A673 (cell line): ENCODE measurements at regions not wholly inside any gene's neighbourhood (a gene's known extent, or its start where the extent isn't known, plus 50 kb on each side); places are given as distances from the start of the nearest gene placed in this dataset.

ENCODE experiments used
- EZH2 ChIP-seq: fragments of 200-600 bp; sonication (generic); IDR thresholded peaks from 2 replicates; pipeline ENCODE4 v1.6.1; 2017; ENCODE audit warnings: borderline replicate concordance, low read depth, mild to moderate bottlenecking, mixed read lengths, antibody characterized with exemption, low read length; ENCODE audit not compliant: poor library complexity, severe bottlenecking
- TF ChIP-seq, protein P1 (sequence below): fragments of 300-800, 200-600 bp; sonication (generic); conservative IDR thresholded peaks from 2 replicates; pipeline ENCODE4 v1.5.1; 2017; ENCODE audit warnings: low read depth, mild to moderate bottlenecking, antibody characterized with exemption, low read length, moderate library complexity, mixed read lengths

DNA sequence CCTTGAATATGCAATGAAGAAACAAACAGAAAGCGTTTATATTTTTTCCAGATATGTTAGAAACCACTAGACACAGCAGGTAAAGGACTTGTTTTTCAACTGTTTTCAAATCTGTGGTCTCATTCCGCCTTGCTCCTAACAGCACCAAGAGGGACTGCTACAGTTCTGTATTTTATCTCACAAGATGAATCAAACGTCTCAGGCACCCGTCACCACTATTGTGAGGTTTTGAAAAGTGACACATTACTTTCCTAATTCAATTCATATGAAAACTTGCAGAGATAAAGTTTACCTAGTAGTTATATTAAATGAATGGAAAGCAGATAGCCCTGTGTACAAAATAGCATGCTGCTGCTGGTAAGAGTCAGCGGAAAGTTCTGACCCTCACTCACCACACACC is 386.3 kb downstream of the ETS1 start:
- TF ChIP-seq, protein P1, sequence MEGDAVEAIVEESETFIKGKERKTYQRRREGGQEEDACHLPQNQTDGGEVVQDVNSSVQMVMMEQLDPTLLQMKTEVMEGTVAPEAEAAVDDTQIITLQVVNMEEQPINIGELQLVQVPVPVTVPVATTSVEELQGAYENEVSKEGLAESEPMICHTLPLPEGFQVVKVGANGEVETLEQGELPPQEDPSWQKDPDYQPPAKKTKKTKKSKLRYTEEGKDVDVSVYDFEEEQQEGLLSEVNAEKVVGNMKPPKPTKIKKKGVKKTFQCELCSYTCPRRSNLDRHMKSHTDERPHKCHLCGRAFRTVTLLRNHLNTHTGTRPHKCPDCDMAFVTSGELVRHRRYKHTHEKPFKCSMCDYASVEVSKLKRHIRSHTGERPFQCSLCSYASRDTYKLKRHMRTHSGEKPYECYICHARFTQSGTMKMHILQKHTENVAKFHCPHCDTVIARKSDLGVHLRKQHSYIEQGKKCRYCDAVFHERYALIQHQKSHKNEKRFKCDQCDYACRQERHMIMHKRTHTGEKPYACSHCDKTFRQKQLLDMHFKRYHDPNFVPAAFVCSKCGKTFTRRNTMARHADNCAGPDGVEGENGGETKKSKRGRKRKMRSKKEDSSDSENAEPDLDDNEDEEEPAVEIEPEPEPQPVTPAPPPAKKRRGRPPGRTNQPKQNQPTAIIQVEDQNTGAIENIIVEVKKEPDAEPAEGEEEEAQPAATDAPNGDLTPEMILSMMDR, result no peak
- TF ChIP-seq EZH2, result no peak
